PC-9 (cell line): ENCODE measurements at regions not wholly inside any gene's neighbourhood (a gene's known extent, or its start where the extent isn't known, plus 50 kb on each side); places are given as distances from the start of the nearest gene placed in this dataset.

Experiments
- BruUV-seq: library from RNA; stranded (reverse); fragments of 400-500 nt; replicated peaks from 2 replicates; lab custom pipeline; 2021; lab: Mats Ljungman, UMichigan
- CTCF ChIA-PET: fragments of 300-600 bp; sonication (Branson Sonifier 250); formaldehyde crosslinking; loops from one replicate; lab custom pipeline; 2022; ENCODE audit warnings: antibody characterized with exemption; lab: Charles Lee
- POLR2A ChIA-PET: fragments of 300-600 bp; sonication (Branson Sonifier 250); formaldehyde crosslinking; loops from one replicate; lab custom pipeline; 2022; ENCODE audit warnings: antibody characterized with exemption; ENCODE audit not compliant: unreplicated experiment; lab: Charles Lee
- DNase-seq, 2 experiments: peaks; one replicate each; pipeline versions ENCODE4 v3.0.0 to v3.0.0-alpha.2; 2015 to 2022; ENCODE audit warnings: mixed read lengths in 1 of 2
- H2AFZ ChIP-seq: fragments of 200-600 bp; sonication (generic); 2 replicates; pipeline ENCODE4 v1.8.1; 2017; ENCODE audit warnings: antibody characterized with exemption
- H3F3A ChIP-seq: fragments of 200-600 bp; sonication (generic); 2 replicates; pipeline ENCODE4 v1.8.1; 2017; ENCODE audit warnings: antibody characterized with exemption, mild to moderate bottlenecking, low read depth; ENCODE audit not compliant: insufficient read depth
- H3K27ac ChIP-seq: fragments of 200-600 bp; sonication (generic); 2 replicates; pipeline ENCODE4 v1.6.1; 2016; ENCODE audit warnings: mixed run types
- H3K27me3 ChIP-seq: fragments of 200-600 bp; sonication (generic); 2 replicates; pipeline ENCODE4 v1.6.1; 2016; ENCODE audit warnings: low read depth, mixed run types; ENCODE audit not compliant: insufficient read depth
- H3K36me3 ChIP-seq: fragments of 200-600 bp; sonication (generic); 2 replicates; pipeline ENCODE4 v1.6.1; 2016; ENCODE audit warnings: low read depth, mixed run types
- H3K4me1 ChIP-seq: fragments of 200-600 bp; sonication (generic); replicated peaks from 2 replicates; pipeline ENCODE4 v1.6.1; 2016; ENCODE audit warnings: mixed run types; ENCODE audit not compliant: insufficient read depth
- H3K4me2 ChIP-seq: fragments of 200-600 bp; sonication (generic); 2 replicates; pipeline ENCODE4 v1.6.1; 2017; ENCODE audit warnings: mixed run types
- H3K4me3 ChIP-seq: fragments of 200-600 bp; sonication (generic); 2 replicates; pipeline ENCODE4 v1.6.1; 2016; ENCODE audit warnings: mixed run types
- H3K79me2 ChIP-seq: fragments of 200-600 bp; sonication (generic); 2 replicates; pipeline ENCODE4 v1.6.1; 2017; ENCODE audit warnings: low read depth, mixed run types
- H3K9me2 ChIP-seq: fragments of 200-600 bp; sonication (generic); 2 replicates; pipeline ENCODE4 v1.8.1; 2017; ENCODE audit warnings: mild to moderate bottlenecking; ENCODE audit not compliant: insufficient read depth
- H3K9me3 ChIP-seq: fragments of 200-600 bp; sonication (generic); 2 replicates; pipeline ENCODE4 v1.8.1; 2016; ENCODE audit warnings: low read depth; ENCODE audit not compliant: insufficient read depth
- H4K20me1 ChIP-seq: fragments of 200-600 bp; sonication (generic); 2 replicates; pipeline ENCODE4 v1.8.1; 2017; ENCODE audit not compliant: insufficient read depth
- CTCF ChIP-seq: fragments of 200-600 bp; sonication (generic); conservative IDR thresholded peaks from 2 replicates; pipeline ENCODE4 v1.6.1; 2017; ENCODE audit warnings: mixed run types, antibody characterized with exemption, mild to moderate bottlenecking, moderate library complexity
- EZH2 ChIP-seq: fragments of 200-600 bp; sonication (generic); IDR thresholded peaks from 2 replicates; pipeline ENCODE4 v1.8.0; 2017; ENCODE audit warnings: antibody characterized with exemption, low read depth
- intact Hi-C: fragments of 100-400 bp; cut with micrococcal nuclease; formaldehyde crosslinking; loops from one replicate; pipeline ENCODE4 v1.10.0; 2022; ENCODE audit not compliant: unreplicated experiment

- no TSS peak for BruUV-seq
- Histone ChIP-seq H3K27me3 (no peaks in the 10 kb centered on the region), H4K20me1 (no peaks in the 10 kb centered on the region), H3K9me3 (peaks cover 11% of the 10 kb centered on the region), H3K4me2 (no peak overlapping the region), H3K4me3 (no peak overlapping the region), H3K36me3 (no peaks in the 10 kb centered on the region), H2AFZ (no peak overlapping the region), H3K27ac (no peak overlapping the region), H3F3A (no peaks in the 10 kb centered on the region), H3K79me2 (no peaks in the 10 kb centered on the region), H3K9me2 (no peaks in the 10 kb centered on the region), H3K4me1 (no peaks in the 10 kb centered on the region)
- no peak for DNase-seq
- TF ChIP-seq CTCF, result no peak
- no peak for TF ChIP-seq EZH2
- intact Hi-C loops, result no loop called here
- ChIA-PET CTCF (no interaction called here), POLR2A (no interaction called here)
Measured at GRCh38 chr1:221327954-221328353, 413.9 kb downstream of the DUSP10 start.

GRCh38 chr1:221328371-221328770 lies 413.5 kb downstream of the DUSP10 start:
- no peaks in the 10 kb centered on the region for H3K27me3 ChIP-seq
- CTCF ChIA-PET, result no interaction called here
- H3K4me1 ChIP-seq, result no peaks in the 10 kb centered on the region

GRCh38 chr1:221331273-221332183 lies 410.4 kb downstream of the DUSP10 start:
- H3K4me1 ChIP-seq, result peaks cover 27% of the 10 kb centered on the region
- H3F3A ChIP-seq, result peaks cover 20% of the 10 kb centered on the region
- no peaks in the 10 kb centered on the region for H3K79me2 ChIP-seq
- H3K4me2 ChIP-seq, result no peak overlapping the region
- no peaks in the 10 kb centered on the region for H4K20me1 ChIP-seq
- no peaks in the 10 kb centered on the region for H3K9me2 ChIP-seq
- intact Hi-C loops, result loop anchor here (10.0 kb wide), 1 partner anchor 1123 kb away; no protein-coding TSS in a partner anchor
- no peak for DNase-seq
- CTCF ChIA-PET, result no interaction called here
- H3K4me3 ChIP-seq, result no peak overlapping the region
- H3K27ac ChIP-seq, result no peak overlapping the region
- TF ChIP-seq EZH2 (no peak), CTCF (no peak)
- H3K36me3 ChIP-seq, result no peaks in the 10 kb centered on the region
- POLR2A ChIA-PET, result no interaction called here
- BruUV-seq, result no TSS peak
- no peaks in the 10 kb centered on the region for H3K27me3 ChIP-seq
- peaks cover 11% of the 10 kb centered on the region for H3K9me3 ChIP-seq
- H2AFZ ChIP-seq, result no peak overlapping the region

More at GRCh38 chr1:221328371-221328770, 413.5 kb downstream of the DUSP10 start:
- H3K9me2 ChIP-seq, result no peaks in the 10 kb centered on the region
- BruUV-seq, result no TSS peak
- no peaks in the 10 kb centered on the region for H4K20me1 ChIP-seq
- no peak overlapping the region for H3K27ac ChIP-seq
- intact Hi-C loops, result no loop called here
- H3F3A ChIP-seq, result no peaks in the 10 kb centered on the region
- no peak overlapping the region for H3K4me3 ChIP-seq
- H3K79me2 ChIP-seq, result no peaks in the 10 kb centered on the region
- H2AFZ ChIP-seq, result no peak overlapping the region
- H3K9me3 ChIP-seq, result peaks cover 11% of the 10 kb centered on the region
- DNase-seq, result no peak
- TF ChIP-seq CTCF, result no peak
- no peak for TF ChIP-seq EZH2
- POLR2A ChIA-PET, result no interaction called here
- H3K36me3 ChIP-seq, result no peaks in the 10 kb centered on the region
- H3K4me2 ChIP-seq, result no peak overlapping the region
